ENCODE measurements at regions not wholly inside any gene's neighbourhood (a gene's known extent, or its start where the extent isn't known, plus 50 kb on each side); places are given as distances from the start of the nearest gene placed in this dataset.

GRCh38 chr3:5980475-5980874, 793.0 kb downstream of the EDEM1 start:
- TF ChIP-seq POLR2AphosphoS5 (IDR thresholded peaks at IDR 0.05) (no peak), CTCF (IDR thresholded peaks at IDR 0.05) (no peak), POLR2A (IDR thresholded peaks at IDR 0.05) (no peak)
